Transverse colon (tissue), 4 donors: ENCODE measurements at regions not wholly inside any gene's neighbourhood (a gene's known extent, or its start where the extent isn't known, plus 50 kb on each side); places are given as distances from the start of the nearest gene placed in this dataset.

Experiments used
- DNase-seq: peaks from one replicate; pipeline ENCODE4 v3.0.0-alpha.2; 2019
- H3K27ac ChIP-seq, 4 donors: fragments of 200-600 bp; sonication (generic); 2 replicates each; pipeline ENCODE4 v1.5.1; 2016 to 2018; ENCODE audit warnings: inconsistent platforms in 4 of 4
- H3K27me3 ChIP-seq: fragments of 200-600 bp; sonication (generic); 2 replicates; pipeline ENCODE4 v1.5.1; 2017; ENCODE audit warnings: inconsistent platforms
- H3K36me3 ChIP-seq, 4 donors: fragments of 200-600 bp; sonication (generic); 2 replicates each; pipeline ENCODE4 v1.5.1; 2017 to 2019; ENCODE audit warnings: inconsistent platforms in 4 of 4
- H3K4me1 ChIP-seq, 4 donors: fragments of 200-600 bp; sonication (generic); 2 replicates each; pipeline ENCODE4 v1.5.1; 2017 to 2020; ENCODE audit warnings: inconsistent platforms in 4 of 4
- H3K4me3 ChIP-seq, 4 donors: fragments of 200-600 bp; sonication (generic); 1 replicate in 1 of 4; 2 replicates in 3 of 4; pipeline versions ENCODE4 v1.5.1 to v1.6.1; 2017 to 2019; ENCODE audit warnings: inconsistent platforms in 4 of 4
- H3K9me3 ChIP-seq, 2 donors: fragments of 200-600 bp; sonication (generic); 2 replicates each; pipeline ENCODE4 v1.5.1; 2017 to 2019; ENCODE audit warnings: inconsistent platforms in 2 of 2
- CTCF ChIP-seq, 5 experiments: fragments of 200-600 bp in 3 of 5; fragments of 450-650 bp in 2 of 5; sonication (generic) in 3 of 5; IDR thresholded peaks; 1 replicate in 2 of 5; 2 replicates in 3 of 5; pipeline ENCODE4 v1.5.1; 2016 to 2017; ENCODE audit warnings: antibody characterized with exemption in 5 of 5, inconsistent platforms in 3 of 5, mild to moderate bottlenecking in 2 of 5, moderate library complexity in 1 of 5
- EP300 ChIP-seq: sonication (generic); formaldehyde crosslinking; IDR thresholded peaks from one replicate; pipeline ENCODE4 v1.6.1; 2017; ENCODE audit warnings: antibody characterized with exemption, low read depth
- POLR2A ChIP-seq: fragments of 450-650 bp; IDR thresholded peaks from one replicate; pipeline ENCODE4 v1.6.1; 2016; ENCODE audit warnings: antibody characterized with exemption, mild to moderate bottlenecking, moderate library complexity
- POLR2AphosphoS5 ChIP-seq, 3 donors: sonication (generic); formaldehyde crosslinking; IDR thresholded peaks; one replicate each; pipeline ENCODE4 v1.6.1; 2016; ENCODE audit warnings: antibody characterized with exemption in 3 of 3
- WGBS, 2 donors: methylation state at CpG; one replicate each; pipeline ENCODE4 v1.1.5; 2018; ENCODE audit warnings: low coverage in 1 of 2; 5-methylcytosine and 5-hydroxymethylcytosine counted together
- in situ Hi-C, 4 donors: fragments of 200-750 bp; cut with MboI; loops; one replicate each; pipeline versions ENCODE4 v1.15.0 to v1.15.1; 2017; ENCODE audit warnings: low sequenced_read_pairs in 3 of 4, low pct_ligation_motif_present in 1 of 4, low pct_unique_long_range_greater_than_20kb in 1 of 4
- intact Hi-C: fragments of 100-400 bp; cut with DNase I; formaldehyde crosslinking; loops from one replicate; pipeline ENCODE4 v1.15.1; 2023; ENCODE audit warnings: low total_unique reads

- TF ChIP-seq CTCF (IDR thresholded peaks at IDR 0.05) (no peak), POLR2A (no peak), POLR2AphosphoS5 (IDR thresholded peaks at IDR 0.05) (no peak)
- Histone ChIP-seq H3K9me3 (no peaks in the 10 kb centered on the region), H3K4me3 (no peak overlapping the region), H3K27ac (no peak overlapping the region), H3K27me3 (no peaks in the 10 kb centered on the region), H3K36me3 (no peaks in the 10 kb centered on the region), H3K4me1 (no peaks in the 10 kb centered on the region)
- 83 to 90% methylated on average over 1 to 5 of the region's 5 CpGs for WGBS, 2 donors
- no peak for DNase-seq
- in situ Hi-C loops (no loop called here), intact Hi-C loops (no loop called here)
Measured at GRCh38 chr2:122007577-122007976, 252.1 kb downstream of the TSN start.

DNA sequence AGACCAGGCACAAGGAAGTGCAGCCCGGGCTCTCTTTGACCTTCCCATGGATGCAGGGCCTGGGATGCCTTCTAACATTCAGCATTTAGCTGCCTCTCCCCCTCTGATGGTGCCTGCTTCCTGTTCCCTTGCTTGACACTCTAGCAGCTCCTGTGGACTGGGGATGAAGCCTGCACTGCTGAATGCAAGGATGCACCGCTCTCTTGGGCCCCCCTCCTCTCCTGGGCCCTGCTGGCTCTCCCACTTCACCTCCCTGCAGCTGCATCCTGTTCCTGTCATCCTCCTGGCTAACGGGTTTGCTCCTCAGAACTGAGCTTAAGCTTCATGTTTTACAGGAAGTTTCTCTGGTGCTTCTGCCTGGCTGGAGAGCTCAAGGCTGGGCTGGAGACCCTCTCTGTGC, 254.1 kb downstream of the TSN start:
- no peaks in the 10 kb centered on the region for H3K4me1 ChIP-seq
- no peaks in the 10 kb centered on the region for H3K36me3 ChIP-seq
- H3K27ac ChIP-seq, result no peak overlapping the region
- 55% methylated on average over 3 of the region's 3 CpGs; no CpG with 5 or more reads in 1 of the 2 donors for WGBS, 2 donors
- no peak for TF ChIP-seq POLR2A
- no peak for TF ChIP-seq POLR2AphosphoS5 (IDR thresholded peaks at IDR 0.05)
- no peak for TF ChIP-seq CTCF (IDR thresholded peaks at IDR 0.05)
- no peak overlapping the region for H3K4me3 ChIP-seq
- DNase-seq, result no peak
- H3K27me3 ChIP-seq, result no peaks in the 10 kb centered on the region
- intact Hi-C loops, result loop anchor here (1.0 kb wide), 1 partner anchor 46 kb away; no protein-coding TSS in a partner anchor
- in situ Hi-C loops, result no loop called here
- H3K9me3 ChIP-seq, result no peaks in the 10 kb centered on the region

DNA sequence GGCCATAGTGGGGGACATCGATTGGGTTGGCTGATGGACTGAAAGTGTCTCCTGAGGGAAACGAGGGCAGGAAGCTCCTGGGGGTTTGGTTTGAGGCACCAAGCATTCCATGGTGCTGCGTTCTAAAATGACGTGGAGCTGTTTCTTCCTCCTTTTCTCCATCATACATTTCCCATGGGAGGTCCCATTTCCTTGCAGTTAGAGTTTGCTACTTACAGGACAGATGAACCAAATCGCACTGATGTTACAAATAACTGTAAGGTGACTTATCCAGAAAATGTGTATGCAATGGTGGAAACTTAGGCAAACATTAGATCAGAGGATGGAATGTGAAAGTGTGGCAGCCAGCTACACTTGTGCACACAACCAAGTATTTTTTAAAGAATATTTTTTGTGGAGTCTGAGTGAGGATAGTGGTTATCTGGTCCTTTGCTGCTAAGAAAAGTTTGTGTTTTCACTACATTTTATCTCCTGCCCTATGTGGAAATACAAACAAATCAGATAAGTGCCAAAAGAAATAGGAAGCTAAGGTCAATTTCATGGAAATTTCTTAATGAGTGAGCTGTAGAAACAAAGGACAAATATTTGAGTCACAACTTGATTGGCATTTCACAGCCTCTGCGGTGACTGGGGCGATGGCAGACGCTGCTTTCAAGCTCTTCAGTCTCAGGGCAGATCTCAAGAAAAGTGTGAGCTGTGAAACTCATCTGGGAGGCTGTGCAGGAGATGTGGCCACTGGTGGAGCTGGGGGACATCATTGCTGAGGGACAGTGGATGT, 256.2 kb downstream of the TSN start:
- no peaks in the 10 kb centered on the region for H3K9me3 ChIP-seq
- H3K4me1 ChIP-seq, result no peaks in the 10 kb centered on the region
- TF ChIP-seq POLR2AphosphoS5 (IDR thresholded peaks at IDR 0.05) (no peak), POLR2A (no peak), EP300 (no peak), CTCF (IDR thresholded peaks at IDR 0.05) (no peak)
- DNase-seq, result no peak
- WGBS, 2 donors, result 75 to 82% methylated on average over 8 of the region's 8 CpGs
- intact Hi-C loops (no loop called here), in situ Hi-C loops (no loop called here)
- no peak overlapping the region for H3K27ac ChIP-seq
- H3K36me3 ChIP-seq, result no peaks in the 10 kb centered on the region
- H3K27me3 ChIP-seq, result no peaks in the 10 kb centered on the region
- H3K4me3 ChIP-seq, result no peak overlapping the region

DNA sequence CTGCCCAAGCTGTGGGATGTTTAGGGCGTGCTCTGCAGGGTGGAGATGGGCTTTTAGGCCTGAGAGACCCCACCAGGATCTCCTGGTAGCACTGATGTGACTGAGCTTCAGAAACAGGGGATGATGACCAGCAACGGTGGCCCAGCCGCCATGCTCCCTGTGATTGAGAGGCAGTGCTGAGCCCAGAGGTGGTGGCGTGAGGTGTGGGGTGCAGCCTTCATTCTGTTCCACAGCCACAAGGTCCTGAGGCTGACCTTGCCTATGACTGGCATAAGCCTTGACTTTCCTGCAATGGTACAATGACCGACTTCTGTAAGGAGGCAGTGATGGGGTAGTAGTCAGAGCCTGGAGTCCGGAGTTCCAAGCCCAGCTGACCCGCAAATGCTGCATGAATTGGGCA, 263.3 kb downstream of the TSN start:
- TF ChIP-seq EP300, result no peak
- no peak for TF ChIP-seq POLR2AphosphoS5 (IDR thresholded peaks at IDR 0.05)
- TF ChIP-seq CTCF (IDR thresholded peaks at IDR 0.05), result no peak
- TF ChIP-seq POLR2A, result no peak
- Histone ChIP-seq H3K27ac (no peak overlapping the region), H3K4me1 (peaks cover 7 to 14% (median 11%) of the 10 kb centered on the region in 4 donors), H3K27me3 (no peaks in the 10 kb centered on the region), H3K4me3 (no peak overlapping the region), H3K36me3 (no peaks in the 10 kb centered on the region), H3K9me3 (no peaks in the 10 kb centered on the region)
- DNase-seq, result no peak
- intact Hi-C loops, result no loop called here
- 83% methylated on average over 7 of the region's 7 CpGs; no CpG with 5 or more reads in 1 of the 2 donors for WGBS, 2 donors
- in situ Hi-C loops, result no loop called here
